ENCODE measurements at regions not wholly inside any gene's neighbourhood (a gene's known extent, or its start where the extent isn't known, plus 50 kb on each side); places are given as distances from the start of the nearest gene placed in this dataset.
A peak's percentile ranks its signal among the peaks of the same experiment; 100 is the strongest.

- TF ChIP-seq EZH2phosphoT487 (IDR thresholded peaks at IDR 0.05; ENCODE audit: unreplicated experiment): no peak
- no peak for TF ChIP-seq JUNB (IDR thresholded peaks at IDR 0.05; ENCODE audit: unreplicated experiment)
- Histone ChIP-seq H3K79me2 (replicated peaks; ENCODE audit: insufficient read depth) (no peaks in the 10 kb centered on the region), H3K9me2 (ENCODE audit: insufficient read depth) (no peaks in the 10 kb centered on the region), H2AFZ (no peak overlapping the region), H3K27me3 (ENCODE audit: insufficient read depth) (peaks cover 22% of the 10 kb centered on the region), H3K4me3 (no peak overlapping the region), H3F3A (replicated peaks; ENCODE audit: low read depth) (0 out of 2 replicates have a peak, but pooled peaks cover 5% of the 10 kb centered on the region), H3K4me1 (ENCODE audit: insufficient read depth) (peaks cover 16% of the 10 kb centered on the region), H3K27ac (ENCODE audit: low read depth) (no peak overlapping the region), H4K20me1 (replicated peaks; ENCODE audit: insufficient read depth) (no peaks in the 10 kb centered on the region), H3K4me2 (peak overlapping the region; percentile 73; the same call in 1 of the 2 replicates), H3K36me3 (ENCODE audit: insufficient read depth) (no peaks in the 10 kb centered on the region)
- H3K9me3 Mint-ChIP-seq: no peaks in the 10 kb centered on the region
- no peak for DNase-seq (ENCODE audit: low spot score)
- ATAC-seq: no peak
- peaks cover 48% of the 10 kb centered on the region for H3K4me1 Mint-ChIP-seq
- no peaks in the 10 kb centered on the region for H3K36me3 Mint-ChIP-seq (ENCODE audit: low read depth)
- H3K27ac Mint-ChIP-seq: no peak overlapping the region
- peaks cover 51% of the 10 kb centered on the region for H3K27me3 Mint-ChIP-seq (ENCODE audit: insufficient read depth, low read depth, poor library complexity)
- peak overlapping the region; percentile 49 for H3K4me3 Mint-ChIP-seq
Measured at GRCh38 chr13:112205990-112206389, 139.0 kb downstream of the SOX1 start.

- peaks cover 51% of the 10 kb centered on the region for H3K27me3 Mint-ChIP-seq (ENCODE audit: insufficient read depth, low read depth, poor library complexity)
- no peaks in the 10 kb centered on the region for H3K36me3 Mint-ChIP-seq (ENCODE audit: low read depth)
- no peaks in the 10 kb centered on the region for H3K79me2 ChIP-seq (replicated peaks; ENCODE audit: insufficient read depth)
- no peak overlapping the region for H3K4me2 ChIP-seq
- peak; percentile 12 for ATAC-seq
- peaks cover 48% of the 10 kb centered on the region for H3K4me1 Mint-ChIP-seq
- H3K9me2 ChIP-seq (ENCODE audit: insufficient read depth): no peaks in the 10 kb centered on the region
- H3K27ac ChIP-seq (ENCODE audit: low read depth): no peak overlapping the region
- H3K27me3 ChIP-seq (ENCODE audit: insufficient read depth): peaks cover 22% of the 10 kb centered on the region
- no peak for DNase-seq (ENCODE audit: low spot score)
- no peak overlapping the region for H3K27ac Mint-ChIP-seq
- no peaks in the 10 kb centered on the region for H3K36me3 ChIP-seq (ENCODE audit: insufficient read depth)
- H3K9me3 Mint-ChIP-seq: no peaks in the 10 kb centered on the region
- 0 out of 2 replicates have a peak, but pooled peaks cover 5% of the 10 kb centered on the region for H3F3A ChIP-seq (replicated peaks; ENCODE audit: low read depth)
- peaks cover 16% of the 10 kb centered on the region for H3K4me1 ChIP-seq (ENCODE audit: insufficient read depth)
- H3K4me3 ChIP-seq: no peak overlapping the region
- peak overlapping the region; percentile 91 for H2AFZ ChIP-seq
- H4K20me1 ChIP-seq (replicated peaks; ENCODE audit: insufficient read depth): no peaks in the 10 kb centered on the region
- no peak overlapping the region for H3K4me3 Mint-ChIP-seq
- no peak for TF ChIP-seq EZH2 (IDR thresholded peaks at IDR 0.05; ENCODE audit: low read depth, unreplicated experiment)
- TF ChIP-seq REST (IDR thresholded peaks at IDR 0.05; ENCODE audit: unreplicated experiment): no peak
- TF ChIP-seq JUNB (IDR thresholded peaks at IDR 0.05; ENCODE audit: unreplicated experiment): no peak
- no peak for TF ChIP-seq STAT1 (IDR thresholded peaks at IDR 0.05; ENCODE audit: unreplicated experiment)
- TF ChIP-seq ZNF114 (CRISPR knock-in tag; IDR thresholded peaks at IDR 0.05): no peak
- TF ChIP-seq, protein P1, sequence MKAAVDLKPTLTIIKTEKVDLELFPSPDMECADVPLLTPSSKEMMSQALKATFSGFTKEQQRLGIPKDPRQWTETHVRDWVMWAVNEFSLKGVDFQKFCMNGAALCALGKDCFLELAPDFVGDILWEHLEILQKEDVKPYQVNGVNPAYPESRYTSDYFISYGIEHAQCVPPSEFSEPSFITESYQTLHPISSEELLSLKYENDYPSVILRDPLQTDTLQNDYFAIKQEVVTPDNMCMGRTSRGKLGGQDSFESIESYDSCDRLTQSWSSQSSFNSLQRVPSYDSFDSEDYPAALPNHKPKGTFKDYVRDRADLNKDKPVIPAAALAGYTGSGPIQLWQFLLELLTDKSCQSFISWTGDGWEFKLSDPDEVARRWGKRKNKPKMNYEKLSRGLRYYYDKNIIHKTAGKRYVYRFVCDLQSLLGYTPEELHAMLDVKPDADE (IDR thresholded peaks at IDR 0.05): no peak
- TF ChIP-seq, protein P2, sequence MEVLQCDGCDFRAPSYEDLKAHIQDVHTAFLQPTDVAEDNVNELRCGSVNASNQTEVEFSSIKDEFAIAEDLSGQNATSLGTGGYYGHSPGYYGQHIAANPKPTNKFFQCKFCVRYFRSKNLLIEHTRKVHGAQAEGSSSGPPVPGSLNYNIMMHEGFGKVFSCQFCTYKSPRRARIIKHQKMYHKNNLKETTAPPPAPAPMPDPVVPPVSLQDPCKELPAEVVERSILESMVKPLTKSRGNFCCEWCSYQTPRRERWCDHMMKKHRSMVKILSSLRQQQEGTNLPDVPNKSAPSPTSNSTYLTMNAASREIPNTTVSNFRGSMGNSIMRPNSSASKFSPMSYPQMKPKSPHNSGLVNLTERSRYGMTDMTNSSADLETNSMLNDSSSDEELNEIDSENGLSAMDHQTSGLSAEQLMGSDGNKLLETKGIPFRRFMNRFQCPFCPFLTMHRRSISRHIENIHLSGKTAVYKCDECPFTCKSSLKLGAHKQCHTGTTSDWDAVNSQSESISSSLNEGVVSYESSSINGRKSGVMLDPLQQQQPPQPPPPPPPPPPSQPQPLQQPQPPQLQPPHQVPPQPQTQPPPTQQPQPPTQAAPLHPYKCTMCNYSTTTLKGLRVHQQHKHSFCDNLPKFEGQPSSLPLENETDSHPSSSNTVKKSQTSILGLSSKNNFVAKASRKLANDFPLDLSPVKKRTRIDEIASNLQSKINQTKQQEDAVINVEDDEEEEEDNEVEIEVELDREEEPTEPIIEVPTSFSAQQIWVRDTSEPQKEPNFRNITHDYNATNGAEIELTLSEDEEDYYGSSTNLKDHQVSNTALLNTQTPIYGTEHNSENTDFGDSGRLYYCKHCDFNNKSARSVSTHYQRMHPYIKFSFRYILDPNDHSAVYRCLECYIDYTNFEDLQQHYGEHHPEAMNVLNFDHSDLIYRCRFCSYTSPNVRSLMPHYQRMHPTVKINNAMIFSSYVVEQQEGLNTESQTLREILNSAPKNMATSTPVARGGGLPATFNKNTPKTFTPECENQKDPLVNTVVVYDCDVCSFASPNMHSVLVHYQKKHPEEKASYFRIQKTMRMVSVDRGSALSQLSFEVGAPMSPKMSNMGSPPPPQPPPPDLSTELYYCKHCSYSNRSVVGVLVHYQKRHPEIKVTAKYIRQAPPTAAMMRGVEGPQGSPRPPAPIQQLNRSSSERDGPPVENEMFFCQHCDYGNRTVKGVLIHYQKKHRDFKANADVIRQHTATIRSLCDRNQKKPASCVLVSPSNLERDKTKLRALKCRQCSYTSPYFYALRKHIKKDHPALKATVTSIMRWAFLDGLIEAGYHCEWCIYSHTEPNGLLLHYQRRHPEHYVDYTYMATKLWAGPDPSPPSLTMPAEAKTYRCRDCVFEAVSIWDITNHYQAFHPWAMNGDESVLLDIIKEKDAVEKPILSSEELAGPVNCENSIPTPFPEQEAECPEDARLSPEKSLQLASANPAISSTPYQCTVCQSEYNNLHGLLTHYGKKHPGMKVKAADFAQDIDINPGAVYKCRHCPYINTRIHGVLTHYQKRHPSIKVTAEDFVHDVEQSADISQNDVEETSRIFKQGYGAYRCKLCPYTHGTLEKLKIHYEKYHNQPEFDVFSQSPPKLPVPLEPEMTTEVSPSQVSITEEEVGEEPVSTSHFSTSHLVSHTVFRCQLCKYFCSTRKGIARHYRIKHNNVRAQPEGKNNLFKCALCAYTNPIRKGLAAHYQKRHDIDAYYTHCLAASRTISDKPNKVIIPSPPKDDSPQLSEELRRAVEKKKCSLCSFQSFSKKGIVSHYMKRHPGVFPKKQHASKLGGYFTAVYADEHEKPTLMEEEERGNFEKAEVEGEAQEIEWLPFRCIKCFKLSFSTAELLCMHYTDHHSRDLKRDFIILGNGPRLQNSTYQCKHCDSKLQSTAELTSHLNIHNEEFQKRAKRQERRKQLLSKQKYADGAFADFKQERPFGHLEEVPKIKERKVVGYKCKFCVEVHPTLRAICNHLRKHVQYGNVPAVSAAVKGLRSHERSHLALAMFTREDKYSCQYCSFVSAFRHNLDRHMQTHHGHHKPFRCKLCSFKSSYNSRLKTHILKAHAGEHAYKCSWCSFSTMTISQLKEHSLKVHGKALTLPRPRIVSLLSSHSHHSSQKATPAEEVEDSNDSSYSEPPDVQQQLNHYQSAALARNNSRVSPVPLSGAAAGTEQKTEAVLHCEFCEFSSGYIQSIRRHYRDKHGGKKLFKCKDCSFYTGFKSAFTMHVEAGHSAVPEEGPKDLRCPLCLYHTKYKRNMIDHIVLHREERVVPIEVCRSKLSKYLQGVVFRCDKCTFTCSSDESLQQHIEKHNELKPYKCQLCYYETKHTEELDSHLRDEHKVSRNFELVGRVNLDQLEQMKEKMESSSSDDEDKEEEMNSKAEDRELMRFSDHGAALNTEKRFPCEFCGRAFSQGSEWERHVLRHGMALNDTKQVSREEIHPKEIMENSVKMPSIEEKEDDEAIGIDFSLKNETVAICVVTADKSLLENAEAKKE (CRISPR knock-in tag; IDR thresholded peaks at IDR 0.05): no peak
- TF ChIP-seq CREB1 (CRISPR knock-in tag; IDR thresholded peaks at IDR 0.05; ENCODE audit: low read depth): no peak
- TF ChIP-seq NANOG (IDR thresholded peaks at IDR 0.05; ENCODE audit: borderline replicate concordance): no peak
- no peak for TF ChIP-seq POLR2AphosphoS5 (IDR thresholded peaks at IDR 0.05; ENCODE audit: low read depth)
- TF ChIP-seq ZNF331 (CRISPR knock-in tag; IDR thresholded peaks at IDR 0.05; ENCODE audit: low read depth): no peak
- TF ChIP-seq EZH2phosphoT487 (IDR thresholded peaks at IDR 0.05; ENCODE audit: unreplicated experiment): no peak
Measured at GRCh38 chr13:112207129-112207528, 140.2 kb downstream of the SOX1 start.

Data from GM23338 (cell line).